H9 (cell line): ENCODE measurements at regions not wholly inside any gene's neighbourhood (a gene's known extent, or its start where the extent isn't known, plus 50 kb on each side); places are given as distances from the start of the nearest gene placed in this dataset.

ENCODE experiments used
- DNase-seq: peaks from one replicate; pipeline ENCODE4 v3.0.0-alpha.2; 2017
- H2AFZ ChIP-seq: one replicate; pipeline ENCODE4 v1.6.1; 2013; ENCODE audit warnings: mild to moderate bottlenecking, low read length, control low read depth, moderate library complexity
- H2AK5ac ChIP-seq: 2 replicates; pipeline ENCODE4 v1.6.1; 2013; ENCODE audit warnings: low read length, control low read depth, mixed read lengths; ENCODE audit not compliant: insufficient read length
- H2BK120ac ChIP-seq: one replicate; pipeline ENCODE4 v1.6.1; 2013; ENCODE audit warnings: low read depth, mild to moderate bottlenecking, low read length, control low read depth, inconsistent platforms; ENCODE audit not compliant: poor library complexity, severe bottlenecking
- H2BK12ac ChIP-seq: 2 replicates; pipeline ENCODE4 v1.6.1; 2013; ENCODE audit warnings: low read length, control low read depth, mixed read lengths, low read depth; ENCODE audit not compliant: insufficient read length
- H2BK15ac ChIP-seq: 2 replicates; pipeline ENCODE4 v1.6.1; 2013; ENCODE audit warnings: low read depth, low read length, control low read depth
- H2BK20ac ChIP-seq: one replicate; pipeline ENCODE4 v1.6.1; 2013; ENCODE audit warnings: low read depth, mild to moderate bottlenecking, low read length, control low read depth, inconsistent platforms; ENCODE audit not compliant: poor library complexity, severe bottlenecking
- H2BK5ac ChIP-seq: 2 replicates; pipeline ENCODE4 v1.6.1; 2013; ENCODE audit warnings: low read length, control low read depth, mixed read lengths; ENCODE audit not compliant: insufficient read length
- H3K14ac ChIP-seq: 2 replicates; pipeline ENCODE4 v1.6.1; 2013; ENCODE audit warnings: low read length, control low read depth; ENCODE audit not compliant: insufficient read depth
- H3K18ac ChIP-seq: 2 replicates; pipeline ENCODE4 v1.6.1; 2013; ENCODE audit warnings: low read depth, mild to moderate bottlenecking, mixed read lengths, low read length, control low read depth; ENCODE audit not compliant: insufficient read length
- H3K23ac ChIP-seq: 2 replicates; pipeline ENCODE4 v1.6.1; 2013; ENCODE audit warnings: low read length, control low read depth, mixed read lengths, low read depth; ENCODE audit not compliant: insufficient read length
- H3K23me2 ChIP-seq: 2 replicates; pipeline ENCODE4 v1.6.1; 2013; ENCODE audit warnings: low read depth, mild to moderate bottlenecking, mixed read lengths, low read length, control low read depth; ENCODE audit not compliant: insufficient read length, poor library complexity, severe bottlenecking
- H3K27ac ChIP-seq: 2 replicates; pipeline ENCODE4 v1.5.1; 2013; ENCODE audit warnings: low read length, control low read depth, mixed read lengths, low read depth; ENCODE audit not compliant: insufficient read length
- H3K27me3 ChIP-seq: 2 replicates; pipeline ENCODE4 v1.6.1; 2013; ENCODE audit warnings: low read length, control low read depth, inconsistent platforms; ENCODE audit not compliant: insufficient read depth
- H3K4ac ChIP-seq: 2 replicates; pipeline ENCODE4 v1.6.1; 2013; ENCODE audit warnings: low read depth, mild to moderate bottlenecking, control low read depth, inconsistent platforms, low read length, moderate library complexity
- H3K4me1 ChIP-seq: 2 replicates; pipeline ENCODE4 v1.6.1; 2013; ENCODE audit warnings: low read length, control low read depth, inconsistent platforms; ENCODE audit not compliant: insufficient read depth
- H3K4me2 ChIP-seq: 2 replicates; pipeline ENCODE4 v1.6.1; 2013; ENCODE audit warnings: low read length, control low read depth, mixed read lengths; ENCODE audit not compliant: insufficient read length, insufficient read depth
- H3K56ac ChIP-seq: 2 replicates; pipeline ENCODE4 v1.6.1; 2013; ENCODE audit warnings: low read depth, mild to moderate bottlenecking, mixed read lengths, low read length, control low read depth; ENCODE audit not compliant: insufficient read length
- H3K79me1 ChIP-seq: 2 replicates; pipeline ENCODE4 v1.6.1; 2013; ENCODE audit warnings: low read depth, mild to moderate bottlenecking, moderate library complexity, low read length, control low read depth, inconsistent platforms; ENCODE audit not compliant: insufficient read depth, poor library complexity, severe bottlenecking
- H3K79me2 ChIP-seq: 2 replicates; pipeline ENCODE4 v1.6.1; 2013; ENCODE audit warnings: low read length, control low read depth, inconsistent platforms; ENCODE audit not compliant: insufficient read depth
- H3K9ac ChIP-seq: 2 replicates; pipeline ENCODE4 v1.6.1; 2013; ENCODE audit warnings: low read length, control low read depth, mixed read lengths; ENCODE audit not compliant: insufficient read length; ENCODE audit errors: extremely low read depth
- H3K9me3 ChIP-seq: one replicate; pipeline ENCODE4 v1.6.1; 2013; ENCODE audit warnings: low read depth, low read length, inconsistent platforms; ENCODE audit not compliant: control insufficient read depth
- H3T11ph ChIP-seq: one replicate; pipeline ENCODE4 v1.6.1; 2013; ENCODE audit warnings: mild to moderate bottlenecking, low read length, control low read depth, inconsistent platforms
- H4K20me1 ChIP-seq: one replicate; pipeline ENCODE4 v1.6.1; 2013; ENCODE audit not compliant: control insufficient read depth, insufficient read length, insufficient read depth
- H4K5ac ChIP-seq: 2 replicates; pipeline ENCODE4 v1.6.1; 2013; ENCODE audit warnings: low read depth, mild to moderate bottlenecking, mixed read lengths, low read length, control low read depth; ENCODE audit not compliant: insufficient read length
- H4K8ac ChIP-seq: replicated peaks from 2 replicates; pipeline ENCODE4 v1.6.1; 2013; ENCODE audit warnings: low read length, control low read depth, mixed read lengths, low read depth; ENCODE audit not compliant: insufficient read length
- H4K91ac ChIP-seq: 2 replicates; pipeline ENCODE4 v1.6.1; 2013; ENCODE audit warnings: low read depth, mild to moderate bottlenecking, moderate library complexity, mixed read lengths, low read length, control low read depth; ENCODE audit not compliant: insufficient read length
- H3K27ac Mint-ChIP-seq, 3 experiments: 2 replicates in 2 of 3; 3 replicates in 1 of 3; pipeline ENCODE4 v1.8.0; 2020 to 2021; ENCODE audit warnings: mixed read lengths in 3 of 3, mild to moderate bottlenecking in 1 of 3, moderate library complexity in 1 of 3
- H3K27me3 Mint-ChIP-seq: 2 replicates; pipeline ENCODE4 v1.8.0; 2021; ENCODE audit warnings: low read depth, mild to moderate bottlenecking, moderate library complexity, mixed read lengths
- H3K36me3 Mint-ChIP-seq, 3 experiments: 2 replicates in 2 of 3; 3 replicates in 1 of 3; pipeline ENCODE4 v1.8.0; 2020 to 2021; ENCODE audit warnings: low read depth in 3 of 3, mixed read lengths in 3 of 3; ENCODE audit not compliant: insufficient read depth in 1 of 3
- H3K4me1 Mint-ChIP-seq, 2 experiments: 2 replicates each; pipeline ENCODE4 v1.8.0; 2020; ENCODE audit warnings: mixed read lengths in 2 of 2
- H3K4me3 Mint-ChIP-seq, 2 experiments: 2 replicates in 1 of 2; 3 replicates in 1 of 2; pipeline ENCODE4 v1.8.0; 2020 to 2021; ENCODE audit warnings: mild to moderate bottlenecking in 2 of 2, mixed read lengths in 2 of 2, moderate library complexity in 1 of 2
- H3K9me3 Mint-ChIP-seq, 2 experiments: 2 replicates in 1 of 2; 3 replicates in 1 of 2; pipeline ENCODE4 v1.8.0; 2020; ENCODE audit warnings: mild to moderate bottlenecking in 2 of 2, mixed read lengths in 2 of 2, moderate library complexity in 1 of 2
- CTCF ChIP-seq: fragments of 200-600 bp; sonication (generic); conservative IDR thresholded peaks from 3 replicates; pipeline ENCODE4 v1.8.0; 2021; ENCODE audit warnings: antibody characterized with exemption, mild to moderate bottlenecking
- WGBS: extraction: QIAGEN DNeasy Blood & Tissue Kit; methylation state at CpG from one replicate; pipeline ENCODE4 v1.1.7; 2013; ENCODE audit warnings: missing lambda C conversion rate, low lambda C conversion rate, mixed read lengths; ENCODE audit not compliant: insufficient read length; ENCODE audit errors: extremely low coverage; 5-methylcytosine and 5-hydroxymethylcytosine counted together

- Mint-ChIP-seq H3K4me1 (peaks cover 18 to 21% of the 10 kb centered on the region in 2 experiments), H3K36me3 (no peaks in the 10 kb centered on the region)
- H2BK15ac ChIP-seq = no peak overlapping the region
Observed at GRCh38 chr1:80540596-80540995, 1260.1 kb upstream of the ADGRL2 start.

More at GRCh38 chr1:80540596-80540995, 1260.1 kb upstream of the ADGRL2 start:
- H2BK120ac ChIP-seq = no peak overlapping the region
- H2BK20ac ChIP-seq = no peak overlapping the region
- DNase-seq = no peak
- no CpG with 5 or more reads among the region's 1 CpG for WGBS
- no peak overlapping the region for H2BK5ac ChIP-seq
- TF ChIP-seq CTCF = no peak
- H4K5ac ChIP-seq = no peak overlapping the region
- H3K79me1 ChIP-seq = no peaks in the 10 kb centered on the region
- no peak overlapping the region for H4K8ac ChIP-seq
- no peak overlapping the region for H3K4me3 Mint-ChIP-seq
- H2AFZ ChIP-seq = no peak overlapping the region
- no peak overlapping the region for H3T11ph ChIP-seq
- H3K4ac ChIP-seq = no peak overlapping the region
- no peaks in the 10 kb centered on the region for H3K27me3 Mint-ChIP-seq
- no peaks in the 10 kb centered on the region for H3K23me2 ChIP-seq
- H3K23ac ChIP-seq = no peak overlapping the region
- no peak overlapping the region for H3K27ac Mint-ChIP-seq
- H3K56ac ChIP-seq = no peak overlapping the region
- H3K27me3 ChIP-seq = no peaks in the 10 kb centered on the region
- H2AK5ac ChIP-seq = no peak overlapping the region
- H3K27ac ChIP-seq = no peak overlapping the region
- H3K14ac ChIP-seq = no peak overlapping the region
- no peaks in the 10 kb centered on the region for H3K4me1 ChIP-seq
- no peaks in the 10 kb centered on the region for H3K9me3 Mint-ChIP-seq
- H2BK12ac ChIP-seq = no peak overlapping the region
- H3K79me2 ChIP-seq = no peaks in the 10 kb centered on the region
- H3K4me2 ChIP-seq = no peak overlapping the region
- no peaks in the 10 kb centered on the region for H4K20me1 ChIP-seq
- H3K18ac ChIP-seq = no peak overlapping the region
- no peaks in the 10 kb centered on the region for H3K9me3 ChIP-seq
- H3K9ac ChIP-seq = no peak overlapping the region
- H4K91ac ChIP-seq = no peak overlapping the region
